Ovary (tissue), 3 donors: ENCODE measurements at regions not wholly inside any gene's neighbourhood (a gene's known extent, or its start where the extent isn't known, plus 50 kb on each side); places are given as distances from the start of the nearest gene placed in this dataset.

ENCODE experiments used
- EP300 ChIP-seq: sonication (generic); formaldehyde crosslinking; IDR thresholded peaks from one replicate; pipeline ENCODE4 v1.6.1; 2017; ENCODE audit warnings: antibody characterized with exemption
- POLR2A ChIP-seq: fragments of 450-650 bp; IDR thresholded peaks from one replicate; pipeline ENCODE4 v1.6.1; 2017; ENCODE audit warnings: antibody characterized with exemption, mild to moderate bottlenecking, moderate library complexity
- TF ChIP-seq, protein P1 (sequence below), 3 donors: fragments of 450-650 bp in 2 of 3; fragments of 200-600 bp in 1 of 3; IDR thresholded peaks; one replicate each; pipeline versions ENCODE4 v1.5.1 to v1.8.0; 2016 to 2022; ENCODE audit warnings: antibody characterized with exemption in 3 of 3, mild to moderate bottlenecking in 1 of 3
- donor health status: DM: no; HTN: no; CAD: no.

DNA sequence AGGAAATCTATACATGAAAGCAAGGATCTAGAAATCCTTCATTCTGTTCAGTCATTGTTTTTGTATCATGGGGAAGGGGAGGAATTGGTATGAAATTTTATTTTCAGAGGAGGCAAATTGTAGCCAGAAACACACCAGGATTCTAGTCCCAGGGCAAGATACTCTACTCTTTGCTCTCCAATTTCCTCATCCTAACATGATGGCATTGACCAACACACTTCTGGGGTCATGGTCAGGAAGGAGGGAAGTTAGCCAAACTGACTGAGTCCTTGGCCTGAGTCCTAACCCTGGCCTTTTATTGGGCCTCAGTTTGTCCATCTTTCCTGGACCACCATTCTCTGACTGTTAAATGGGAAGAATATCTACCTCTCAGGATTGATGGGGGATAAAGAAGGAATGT, 65.5 kb downstream of the BBS10 start:
- TF ChIP-seq, protein P1, sequence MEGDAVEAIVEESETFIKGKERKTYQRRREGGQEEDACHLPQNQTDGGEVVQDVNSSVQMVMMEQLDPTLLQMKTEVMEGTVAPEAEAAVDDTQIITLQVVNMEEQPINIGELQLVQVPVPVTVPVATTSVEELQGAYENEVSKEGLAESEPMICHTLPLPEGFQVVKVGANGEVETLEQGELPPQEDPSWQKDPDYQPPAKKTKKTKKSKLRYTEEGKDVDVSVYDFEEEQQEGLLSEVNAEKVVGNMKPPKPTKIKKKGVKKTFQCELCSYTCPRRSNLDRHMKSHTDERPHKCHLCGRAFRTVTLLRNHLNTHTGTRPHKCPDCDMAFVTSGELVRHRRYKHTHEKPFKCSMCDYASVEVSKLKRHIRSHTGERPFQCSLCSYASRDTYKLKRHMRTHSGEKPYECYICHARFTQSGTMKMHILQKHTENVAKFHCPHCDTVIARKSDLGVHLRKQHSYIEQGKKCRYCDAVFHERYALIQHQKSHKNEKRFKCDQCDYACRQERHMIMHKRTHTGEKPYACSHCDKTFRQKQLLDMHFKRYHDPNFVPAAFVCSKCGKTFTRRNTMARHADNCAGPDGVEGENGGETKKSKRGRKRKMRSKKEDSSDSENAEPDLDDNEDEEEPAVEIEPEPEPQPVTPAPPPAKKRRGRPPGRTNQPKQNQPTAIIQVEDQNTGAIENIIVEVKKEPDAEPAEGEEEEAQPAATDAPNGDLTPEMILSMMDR (IDR thresholded peaks at IDR 0.05): no peak
- TF ChIP-seq POLR2A (no peak), EP300 (no peak)
